ENCODE measurements at regions not wholly inside any gene's neighbourhood (a gene's known extent, or its start where the extent isn't known, plus 50 kb on each side); places are given as distances from the start of the nearest gene placed in this dataset.
"Not testable (repeated sequence)": the region's sequence is repeated elsewhere in the genome, so short reads cannot be mapped to it uniquely, and the experiment has no call there.

DNA sequence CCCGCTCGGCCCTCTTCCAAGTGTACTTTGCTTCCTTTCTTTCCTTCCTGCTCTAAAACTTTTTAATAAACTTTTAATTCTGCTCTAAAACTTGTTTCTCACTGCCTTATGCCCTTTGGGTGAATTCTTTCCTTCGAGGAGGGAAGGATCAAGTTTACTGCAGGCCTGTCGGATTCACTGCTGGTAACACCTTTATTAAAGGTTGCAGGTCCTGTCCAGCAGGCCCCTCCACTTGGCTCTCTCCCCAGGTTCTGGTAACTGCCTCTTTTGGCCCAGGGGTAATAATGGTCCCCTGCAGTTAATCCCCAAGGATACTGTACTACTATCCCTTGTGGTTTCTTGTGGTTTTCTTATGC lies 152.7 kb upstream of the EEA1 start:
- DNase-seq: no peak

DNA sequence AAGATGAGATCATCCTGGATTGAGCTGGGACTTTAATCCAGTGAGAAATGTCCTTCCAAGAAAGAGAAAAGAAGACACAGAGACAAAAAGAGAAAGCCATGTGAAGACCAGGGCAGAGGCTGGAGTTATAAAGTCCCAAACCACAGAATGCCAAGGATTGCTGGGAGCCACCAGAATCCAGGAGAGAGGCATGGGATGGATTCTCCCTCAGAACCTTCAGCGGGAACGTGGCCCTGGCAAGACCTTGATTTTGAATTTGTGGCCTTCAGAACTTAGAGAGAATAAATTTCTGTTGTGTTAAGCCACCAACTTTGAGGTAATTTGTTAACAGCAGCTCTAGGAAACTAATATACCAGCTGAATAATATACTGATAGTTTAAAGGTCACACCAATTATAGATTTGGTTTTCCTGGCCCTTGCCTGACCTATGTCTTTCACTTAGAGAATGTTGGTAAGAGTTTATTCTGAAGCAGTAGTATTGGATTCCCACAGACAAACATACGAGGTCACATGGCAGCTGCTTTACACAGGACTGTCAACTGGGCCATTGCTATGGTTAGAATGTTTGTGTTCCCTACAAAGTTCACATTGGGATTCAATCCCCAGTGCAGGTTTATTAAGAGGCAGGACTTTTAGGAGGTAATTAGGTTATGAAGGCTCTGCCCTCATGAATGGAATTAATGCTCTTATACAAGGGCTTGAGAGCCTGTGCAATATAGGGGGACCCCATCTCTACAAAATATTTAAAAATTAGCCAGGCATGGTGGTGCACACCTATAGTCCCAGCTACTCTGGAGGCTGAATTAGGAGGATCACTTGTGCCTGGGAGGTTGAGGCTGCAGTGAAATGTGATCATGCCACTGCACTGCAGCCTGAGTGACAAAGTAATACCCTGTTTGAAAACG lies 156.5 kb upstream of the EEA1 start:
- DNase-seq: no peak

DNA sequence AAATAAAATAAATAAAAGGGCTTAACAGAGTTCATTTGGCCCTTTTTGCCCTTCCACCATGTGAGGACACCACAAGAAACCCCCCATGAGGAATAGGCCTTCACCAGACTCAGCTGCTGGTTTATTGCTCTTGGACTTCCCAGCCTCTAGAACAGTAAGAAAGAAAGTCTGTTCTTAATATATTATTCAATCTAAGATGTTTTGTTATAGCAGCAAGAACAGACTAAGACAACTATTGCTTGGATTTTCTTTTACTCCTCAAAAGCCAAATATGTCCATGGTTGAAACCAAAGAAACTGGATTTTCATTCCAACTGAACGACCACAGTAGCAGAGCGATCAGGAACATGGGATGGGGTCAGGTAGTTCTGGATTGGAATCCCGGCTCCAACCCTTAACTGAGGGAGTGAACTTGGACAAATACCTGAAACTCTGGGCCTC lies 157.2 kb upstream of the EEA1 start:
- DNase-seq: no peak

DNA sequence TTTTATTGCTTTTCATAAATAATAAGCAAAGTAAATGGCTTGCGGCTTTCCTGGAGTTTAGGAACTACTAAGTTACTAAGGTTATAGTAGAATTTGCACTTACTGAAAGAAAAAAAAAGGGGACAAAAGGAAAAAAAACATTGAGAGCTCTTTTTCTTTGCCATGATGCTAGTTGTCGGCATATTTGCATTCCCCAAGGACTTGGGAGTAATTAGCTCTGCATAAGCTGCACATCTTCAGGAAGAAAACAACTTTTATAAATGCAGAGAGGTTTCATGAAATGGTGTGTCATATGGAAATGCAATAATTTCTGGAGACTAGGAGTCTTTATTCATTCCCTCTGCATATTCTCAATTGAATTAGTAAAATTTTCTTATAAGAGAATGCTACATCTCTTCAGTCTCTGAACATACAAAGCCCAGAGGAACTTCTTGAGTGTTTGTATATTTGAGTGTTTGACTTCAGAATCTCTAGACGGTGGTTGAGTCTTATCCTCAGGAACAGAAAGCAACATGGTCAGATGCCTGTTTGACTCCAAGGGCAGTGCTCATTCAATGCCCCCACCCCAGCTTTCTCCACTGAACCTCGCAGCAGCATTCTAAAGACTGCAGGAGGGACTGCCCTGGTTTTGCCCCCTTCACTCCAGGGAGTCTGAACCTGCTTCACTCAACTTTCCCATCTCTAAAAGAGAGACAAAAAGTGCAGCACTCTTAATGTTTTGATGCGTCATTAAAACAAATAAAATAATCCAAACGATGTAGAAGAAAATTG lies 158.9 kb upstream of the EEA1 start:
- no peak for DNase-seq

DNA sequence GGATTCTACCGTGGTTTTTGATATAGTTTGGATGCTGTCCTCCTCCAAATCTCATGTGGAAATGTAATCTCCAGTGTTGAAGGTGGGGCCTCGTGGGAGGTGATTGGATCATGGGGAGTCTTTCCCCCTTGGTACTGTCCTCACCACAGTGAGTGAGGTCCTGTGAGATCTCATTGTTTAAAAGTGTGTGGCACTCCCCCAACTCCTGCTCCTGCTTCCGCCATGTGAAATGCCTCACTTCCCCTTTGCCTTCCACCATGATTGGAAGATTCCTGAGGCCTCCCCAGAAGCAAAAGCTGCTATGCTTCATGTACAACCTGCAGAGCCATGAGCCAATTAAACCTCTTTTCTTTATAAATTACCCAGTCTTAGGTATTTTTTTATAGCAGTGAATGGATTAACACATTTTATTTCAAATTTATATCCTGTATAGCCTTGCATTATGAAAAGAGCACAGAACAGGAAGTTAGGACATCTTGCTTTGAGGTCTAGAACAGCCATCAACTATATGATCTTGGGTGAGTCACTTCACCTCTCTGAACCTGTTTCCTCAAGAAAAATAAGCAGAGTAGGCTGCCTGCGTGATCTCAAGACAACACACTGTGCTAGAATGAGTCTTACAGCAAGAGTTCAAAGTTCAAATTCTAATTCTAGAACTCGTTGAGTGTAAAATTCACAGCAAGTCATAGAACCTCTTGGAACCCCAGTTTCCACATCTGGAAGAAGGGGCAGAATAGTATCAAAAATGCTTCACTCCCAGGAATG lies 160.9 kb upstream of the EEA1 start:
- no peak for DNase-seq

DNA sequence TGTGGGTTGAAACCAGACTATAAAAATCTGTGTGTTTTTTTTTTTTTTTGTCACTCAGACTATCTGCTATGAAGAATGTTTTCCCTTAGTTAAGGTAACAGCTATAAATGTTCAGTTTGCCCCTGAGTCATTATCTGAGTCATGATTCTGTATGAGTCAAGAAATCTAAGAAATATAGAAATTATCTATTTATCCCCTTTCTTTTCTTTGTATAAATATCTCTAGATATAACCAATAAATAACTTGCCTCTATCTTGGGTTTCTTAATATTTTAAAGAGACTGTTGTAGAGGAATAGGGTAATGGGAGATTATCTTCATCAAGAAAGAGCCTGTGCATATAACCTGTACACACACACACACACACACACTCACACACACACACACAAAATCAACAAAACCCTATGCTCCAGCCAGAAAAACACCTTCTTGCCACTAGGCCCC lies 161.7 kb upstream of the EEA1 start:
- no peak for DNase-seq

DNA sequence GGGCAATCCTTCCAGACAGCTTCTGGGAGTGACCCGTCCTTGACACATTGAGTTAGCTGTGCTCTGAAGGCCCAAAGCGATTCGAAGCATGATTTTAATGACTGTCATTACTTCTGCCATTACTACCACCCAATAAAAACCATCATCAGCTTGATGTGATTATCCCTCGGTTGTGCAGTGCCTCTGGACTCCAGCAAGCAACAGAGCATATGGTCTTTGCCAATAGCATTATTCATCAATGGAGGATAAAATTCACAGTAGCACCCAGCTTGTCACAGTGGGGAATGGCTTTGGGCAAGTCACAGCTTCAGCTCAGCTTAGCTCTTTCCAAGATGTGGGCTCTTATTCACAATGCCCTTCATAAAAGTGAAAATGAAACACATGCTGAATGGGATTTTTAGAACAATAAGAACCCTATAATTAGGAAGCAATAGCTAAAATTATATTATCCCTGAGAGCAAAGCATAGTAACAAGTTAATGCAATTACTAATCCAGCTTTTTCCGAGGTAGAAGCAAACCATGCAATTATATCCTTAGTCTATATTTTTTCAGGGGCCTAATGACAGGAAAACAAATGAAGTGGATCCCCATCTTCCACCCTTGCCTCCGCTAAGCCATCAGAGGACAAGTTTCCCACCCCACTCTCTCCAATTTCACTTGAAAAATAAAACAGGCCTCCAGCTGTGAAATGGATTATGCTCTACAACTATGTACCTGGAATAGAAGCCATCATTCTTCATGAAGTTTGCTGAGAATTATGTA lies 163.0 kb upstream of the EEA1 start:
- no peak for DNase-seq

DNA sequence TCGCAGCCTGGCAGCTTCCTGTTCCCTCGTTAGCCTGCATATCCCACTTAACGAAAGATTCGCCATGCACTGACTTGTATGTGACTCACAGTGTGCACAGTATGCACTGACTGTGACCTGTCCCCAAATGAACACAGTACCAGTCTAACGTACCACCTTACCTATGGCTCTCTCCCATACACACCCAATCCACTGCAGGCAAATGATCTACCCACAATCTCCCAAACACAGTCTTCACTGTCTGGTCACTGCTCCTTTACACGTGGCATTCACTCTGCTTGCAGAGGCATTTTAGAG lies 163.5 kb upstream of the EEA1 start:
- no peak for DNase-seq

DNA sequence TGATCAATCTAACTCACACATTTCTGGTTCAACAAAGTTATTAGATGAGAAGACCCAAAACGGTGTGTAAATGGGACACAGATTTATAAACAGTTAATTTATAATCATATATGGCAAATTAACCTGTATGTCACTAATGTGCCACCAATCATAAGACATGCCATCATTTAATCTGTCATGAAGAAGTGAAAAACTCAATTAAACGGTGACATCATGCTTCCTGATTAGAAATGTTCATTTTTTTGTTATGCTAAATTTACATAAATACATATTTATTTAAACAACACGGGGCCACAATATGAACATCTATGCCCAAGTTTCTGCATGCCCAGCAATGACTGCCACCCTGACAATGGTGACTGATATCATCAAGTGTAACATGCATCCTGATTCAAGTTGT lies 164.1 kb upstream of the EEA1 start:
- no peak for DNase-seq

DNA sequence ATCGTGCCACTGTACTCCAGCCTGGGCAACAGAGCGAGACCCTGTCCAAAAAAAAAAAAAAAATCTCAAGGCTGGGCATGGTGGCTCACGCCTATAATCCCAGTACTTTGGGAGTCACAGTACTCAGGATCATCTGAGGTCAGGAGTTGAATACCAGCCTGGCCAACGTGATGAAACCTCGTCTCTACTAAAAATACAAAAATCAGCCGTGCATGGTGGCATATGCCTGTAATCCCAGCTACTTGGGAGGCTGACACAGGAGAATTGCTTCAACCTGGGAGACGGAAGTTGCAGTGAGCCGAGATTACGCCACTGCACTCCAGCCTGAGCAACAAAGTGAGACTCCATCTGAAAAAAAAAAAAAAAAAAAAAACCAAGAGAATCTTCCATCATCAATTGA lies 165.1 kb upstream of the EEA1 start:
- DNase-seq: not testable (repeated sequence)

DNA sequence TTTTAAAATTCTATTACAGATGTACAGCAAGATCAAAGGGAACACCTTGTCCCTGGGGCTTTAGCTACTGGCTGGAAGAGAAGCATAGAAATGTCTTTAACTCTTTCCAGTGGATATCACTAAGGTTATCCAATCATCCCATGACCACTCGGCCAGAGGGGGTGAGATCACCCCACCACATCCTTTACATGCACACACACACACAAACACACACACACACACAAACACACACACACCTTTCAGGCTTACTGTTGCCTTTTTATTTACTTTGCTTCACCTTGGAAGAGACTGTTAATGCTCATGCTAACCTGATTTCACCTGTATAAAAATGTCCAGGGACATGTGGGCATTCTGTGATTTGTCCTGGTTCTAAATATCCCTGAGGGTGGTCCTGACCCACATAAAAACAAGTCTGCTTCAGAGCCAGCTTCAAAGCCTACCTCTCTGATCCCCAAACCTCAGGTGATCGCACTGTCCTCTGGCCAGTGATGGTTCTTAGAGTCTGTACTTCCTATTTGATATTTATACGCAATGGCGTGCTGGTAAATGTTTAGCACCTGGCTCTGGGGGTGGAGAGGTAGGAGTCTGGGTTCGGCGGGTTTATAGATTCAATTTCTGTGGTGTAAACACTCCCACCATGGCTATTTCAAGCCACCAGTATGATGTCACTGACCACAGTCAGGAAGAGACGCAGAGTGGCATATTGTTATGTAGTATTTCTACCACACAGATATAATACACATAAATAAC lies 166.1 kb upstream of the EEA1 start:
- no peak for DNase-seq

DNA sequence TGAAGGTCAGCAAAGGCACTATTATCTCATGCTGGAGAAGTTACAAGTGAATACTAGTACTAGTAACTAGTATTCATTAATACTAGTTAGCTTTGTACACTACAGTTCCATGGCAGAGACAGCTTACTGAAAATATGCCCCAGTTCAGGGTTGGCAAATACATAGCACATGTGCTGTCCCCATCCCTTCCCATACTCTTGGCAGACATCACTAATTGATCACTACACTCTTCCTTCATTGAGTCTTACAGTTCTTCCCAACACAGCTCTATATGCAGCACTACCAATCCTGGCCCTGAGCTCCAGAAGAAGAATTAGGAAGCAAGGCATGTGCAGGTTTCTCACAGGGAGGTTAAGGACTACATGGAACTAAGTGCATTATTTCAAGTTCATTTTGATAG lies 168.3 kb upstream of the EEA1 start:
- DNase-seq: no peak

DNA sequence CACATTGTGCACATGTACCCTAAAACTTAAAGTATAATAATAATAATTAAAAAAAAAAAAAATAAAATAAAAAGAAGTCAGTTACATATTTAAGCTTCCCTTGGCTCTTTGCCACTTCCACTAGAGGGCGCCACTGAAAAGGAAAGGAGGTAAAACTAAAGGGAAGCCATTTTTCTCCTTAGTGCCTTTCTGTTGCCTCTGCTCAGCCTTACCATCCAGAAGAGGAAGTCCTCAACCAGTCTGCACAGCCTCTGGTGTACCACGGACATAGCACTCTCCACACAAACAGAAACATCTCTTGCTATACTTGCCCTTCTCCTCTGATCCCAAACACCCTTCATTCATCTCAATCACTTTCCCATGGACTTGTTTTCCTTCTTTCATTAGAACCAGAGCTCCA lies 169.0 kb upstream of the EEA1 start:
- no peak for DNase-seq

DNA sequence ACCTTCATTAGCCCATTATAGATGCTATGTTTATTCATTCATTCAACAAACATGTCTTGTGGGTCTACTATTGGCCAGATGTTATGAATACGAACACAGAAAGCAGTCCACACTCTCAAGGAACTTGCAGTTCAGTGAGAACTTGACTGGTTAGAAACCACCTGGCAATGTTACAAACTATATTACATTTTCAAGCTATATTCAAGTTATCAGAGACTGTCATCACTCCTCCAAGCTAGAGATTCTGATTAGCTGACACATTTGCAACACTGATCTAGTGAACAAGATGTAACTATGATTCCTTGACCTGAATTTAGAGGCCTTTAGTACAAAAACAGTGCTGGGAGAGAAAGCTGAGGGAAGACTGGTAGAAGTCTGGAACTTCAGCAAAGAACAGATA lies 170.7 kb upstream of the EEA1 start:
- DNase-seq: no peak

DNA sequence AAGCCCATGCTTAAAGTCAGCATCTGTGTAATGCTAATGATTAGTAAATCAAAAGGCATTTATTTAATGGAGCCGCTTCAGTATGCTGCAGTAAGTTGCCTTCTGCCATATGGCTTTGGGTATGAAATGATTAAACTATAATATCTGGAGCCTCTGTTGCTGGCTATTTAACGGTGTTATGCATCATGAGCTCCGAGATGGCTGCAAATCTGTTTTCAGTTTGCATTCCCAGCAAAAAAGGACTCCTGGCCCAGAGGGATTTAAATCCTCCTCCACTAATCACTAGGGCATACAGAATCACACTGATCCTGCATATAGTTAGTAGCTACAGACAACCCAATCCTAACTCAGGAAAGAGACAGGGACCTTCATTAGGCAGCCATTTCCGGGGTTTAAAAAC lies 171.5 kb upstream of the EEA1 start:
- DNase-seq: no peak

DNA sequence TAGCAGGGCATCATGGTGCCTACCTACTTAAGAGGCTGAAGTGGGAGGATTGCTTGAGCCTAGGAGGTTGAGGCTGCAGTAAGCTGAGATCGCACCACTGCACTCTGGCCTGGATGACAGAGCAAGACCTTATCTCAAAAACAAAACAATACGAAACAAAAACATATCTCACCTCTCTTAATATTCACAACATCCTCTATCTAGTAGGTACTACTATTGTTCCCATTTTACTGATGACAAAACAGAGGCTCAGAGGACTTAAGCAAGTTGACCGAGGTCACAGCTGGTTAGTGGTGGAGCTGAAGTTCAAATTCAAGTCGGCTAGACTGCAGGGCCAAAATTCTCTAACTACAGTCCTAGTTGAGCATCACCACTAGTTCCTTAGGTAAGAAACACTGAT lies 172.3 kb upstream of the EEA1 start:
- no peak for DNase-seq

DNA sequence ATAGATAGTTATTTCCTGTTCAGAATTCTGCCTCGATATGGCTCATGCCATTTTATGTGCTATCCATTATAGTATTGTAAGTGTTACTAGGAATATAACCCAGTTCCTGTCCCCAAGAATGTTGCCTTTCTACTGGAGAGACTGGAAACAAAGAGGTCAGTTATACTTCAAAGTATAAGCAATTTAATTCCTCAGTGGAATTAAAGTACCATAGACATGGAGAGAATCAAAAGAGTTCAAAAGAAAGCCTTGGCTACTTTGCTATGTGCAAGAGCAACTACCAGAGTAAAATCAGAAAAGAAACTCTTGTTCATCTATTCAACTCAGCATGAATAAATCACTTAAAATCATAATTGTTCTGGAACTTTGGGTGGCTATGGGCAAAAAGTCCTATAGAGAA lies 173.2 kb upstream of the EEA1 start:
- no peak for DNase-seq

DNA sequence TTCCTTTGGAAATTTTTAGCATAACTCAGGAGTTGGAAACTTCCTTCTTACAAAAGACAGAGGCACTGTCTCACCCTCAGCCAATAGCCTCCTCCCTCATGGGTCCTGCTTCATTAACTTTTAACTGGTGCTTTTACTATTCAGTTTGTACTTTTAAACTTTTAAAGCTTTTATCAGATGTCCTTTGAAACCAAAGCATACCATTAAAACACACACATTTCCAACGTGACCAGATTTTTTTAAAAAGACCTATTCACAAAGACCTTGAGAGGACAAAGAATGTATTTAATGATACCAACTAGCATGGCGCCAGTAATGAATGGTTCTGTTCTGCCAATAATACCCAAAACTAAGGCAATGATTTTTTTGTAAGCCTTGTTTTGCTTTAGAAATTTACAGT lies 173.6 kb upstream of the EEA1 start:
- no peak for DNase-seq

DNA sequence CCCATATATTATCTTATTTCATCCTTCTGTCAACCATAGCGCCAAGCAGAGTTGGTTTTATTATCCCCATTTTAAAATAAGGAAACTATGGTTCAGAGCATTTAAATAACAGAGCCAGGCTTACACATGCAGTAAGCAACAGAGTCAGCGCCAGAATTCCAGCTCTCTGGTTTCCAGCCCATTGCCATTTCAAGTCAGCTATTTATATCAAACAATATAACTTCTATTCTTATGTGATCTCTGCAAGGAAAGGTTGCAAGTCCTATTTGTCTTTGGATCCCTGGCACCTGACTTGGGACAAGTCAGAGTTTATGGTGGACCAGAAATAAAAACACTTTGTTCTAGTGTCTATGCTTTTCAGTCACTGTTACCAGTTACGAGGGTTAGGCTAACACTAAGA lies 174.1 kb upstream of the EEA1 start:
- no peak for DNase-seq

DNA sequence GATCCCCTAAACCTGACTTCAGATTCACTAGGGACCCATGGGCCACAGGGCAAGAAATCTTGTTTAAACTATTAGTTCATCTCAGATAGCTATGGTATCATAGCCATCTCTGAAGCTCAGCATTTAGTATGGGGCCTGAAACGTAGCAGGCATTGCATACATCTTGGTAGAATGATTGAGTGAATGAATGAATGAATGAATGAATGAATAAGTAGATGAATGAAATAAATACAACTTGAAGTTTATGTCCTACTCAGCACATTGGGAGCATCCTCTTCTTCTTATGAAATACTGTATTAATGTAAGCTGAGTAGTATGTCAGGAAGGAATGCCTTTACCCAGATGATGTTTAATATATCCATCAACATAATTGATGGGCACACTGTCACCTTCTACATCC lies 175.4 kb upstream of the EEA1 start:
- DNase-seq: no peak

DNA sequence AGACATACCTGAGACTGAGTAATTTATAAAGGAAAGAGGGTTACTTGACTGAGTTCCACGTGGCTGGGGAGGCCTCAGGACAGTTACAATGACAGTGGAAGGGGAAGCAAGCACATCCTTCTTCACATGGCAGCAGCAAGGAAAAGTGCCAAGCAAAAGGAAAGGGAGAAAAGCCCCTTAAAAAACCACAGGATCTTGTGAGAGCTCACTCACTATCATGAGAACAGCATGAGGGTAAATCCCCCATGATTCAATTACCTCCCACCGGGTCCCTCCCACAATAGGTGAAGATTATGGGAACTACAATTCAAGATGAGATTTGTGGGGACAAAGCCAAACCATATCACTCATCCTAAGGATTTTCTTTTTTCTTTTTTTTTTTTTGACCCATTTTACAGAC lies 177.8 kb upstream of the EEA1 start:
- DNase-seq: no peak
